Stimulated activated CD8-positive, alpha-beta memory T cell treated with anti-CD3 and anti-CD28 coated beads, Interleukin-12 subunit alpha, Interleukin-12 subunit beta, amount 100 ng/mL, for 24 hours (primary cell): ENCODE measurements at regions not wholly inside any gene's neighbourhood (a gene's known extent, or its start where the extent isn't known, plus 50 kb on each side); places are given as distances from the start of the nearest gene placed in this dataset.
"Not testable (repeated sequence)": the region's sequence is repeated elsewhere in the genome, so short reads cannot be mapped to it uniquely, and the experiment has no call there.

ENCODE experiments used
- DNase-seq: peaks from one replicate; pipeline ENCODE4 v3.0.0-alpha.2; 2020; ENCODE audit errors: extremely low read depth

DNA sequence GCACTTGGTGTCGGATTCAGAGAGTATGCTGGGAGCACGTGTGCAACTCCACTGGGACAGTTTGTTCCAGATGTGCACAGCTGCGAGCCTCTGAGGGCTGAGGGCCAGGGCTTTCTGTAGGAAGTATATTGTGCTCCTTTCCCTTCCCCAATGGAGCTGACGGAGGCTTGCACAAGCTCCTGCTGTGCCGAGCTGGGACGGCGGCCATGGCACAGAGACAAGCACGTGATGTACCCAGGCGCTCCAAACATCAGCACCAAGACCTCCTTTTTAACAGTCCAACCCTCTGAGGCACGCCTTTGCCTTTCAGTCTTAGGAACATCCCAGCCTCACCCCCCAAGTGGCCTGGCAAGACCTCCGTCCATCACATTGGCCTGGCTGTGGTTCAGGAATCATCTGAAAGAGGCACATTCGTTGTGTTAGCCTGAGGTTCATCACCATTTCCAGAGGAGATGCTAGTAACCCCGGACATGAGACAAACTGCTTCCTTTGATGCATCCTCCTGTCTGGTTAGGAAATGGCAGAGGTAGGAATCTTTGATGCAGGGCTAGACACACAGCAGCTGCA, 339.2 kb upstream of the KAZN start:
- DNase-seq: no peak

GRCh38 chr1:14260480-14260879, 338.0 kb upstream of the KAZN start:
- no peak for DNase-seq

- no peak for DNase-seq
Measured at GRCh38 chr1:14261395-14261794, 337.1 kb upstream of the KAZN start.

DNA sequence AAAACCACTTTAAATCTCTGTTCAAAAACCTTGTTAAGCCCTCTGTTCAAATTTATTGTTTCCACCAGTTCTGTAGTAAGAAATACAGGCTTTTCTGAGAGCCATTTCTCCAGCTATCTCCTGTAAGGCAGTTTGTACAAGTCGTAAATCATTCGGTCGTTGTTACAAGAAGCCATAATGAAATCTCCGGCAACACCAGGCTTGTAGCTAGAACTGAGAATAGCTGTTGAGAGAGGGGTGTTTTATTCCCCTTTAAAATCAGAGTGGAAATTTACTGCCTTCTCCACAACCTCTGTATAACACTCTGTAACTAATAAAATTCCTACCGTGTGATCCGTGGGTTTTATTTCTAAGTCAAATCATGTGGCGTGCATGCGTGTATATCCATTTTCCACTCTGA, 335.8 kb upstream of the KAZN start:
- no peak for DNase-seq

DNA sequence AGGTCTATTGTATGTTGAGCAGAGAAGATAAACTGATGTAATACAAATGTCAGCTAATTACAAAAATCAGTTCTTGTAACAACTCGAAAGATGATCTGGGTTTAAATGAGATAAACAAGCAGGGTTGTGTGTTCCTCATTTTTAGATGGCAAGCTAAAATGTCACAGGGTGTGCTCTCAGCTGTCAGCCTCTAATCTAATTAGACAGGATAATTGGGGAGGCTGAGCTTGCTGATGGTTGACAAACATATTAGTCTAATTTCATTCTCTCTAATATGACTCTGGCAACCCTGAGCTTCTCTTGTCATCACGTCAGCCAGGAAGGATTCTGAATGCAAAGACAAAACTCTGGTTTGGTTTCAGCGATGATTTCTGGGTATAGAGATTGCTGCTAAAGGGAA, 335.3 kb upstream of the KAZN start:
- DNase-seq: no peak

DNA sequence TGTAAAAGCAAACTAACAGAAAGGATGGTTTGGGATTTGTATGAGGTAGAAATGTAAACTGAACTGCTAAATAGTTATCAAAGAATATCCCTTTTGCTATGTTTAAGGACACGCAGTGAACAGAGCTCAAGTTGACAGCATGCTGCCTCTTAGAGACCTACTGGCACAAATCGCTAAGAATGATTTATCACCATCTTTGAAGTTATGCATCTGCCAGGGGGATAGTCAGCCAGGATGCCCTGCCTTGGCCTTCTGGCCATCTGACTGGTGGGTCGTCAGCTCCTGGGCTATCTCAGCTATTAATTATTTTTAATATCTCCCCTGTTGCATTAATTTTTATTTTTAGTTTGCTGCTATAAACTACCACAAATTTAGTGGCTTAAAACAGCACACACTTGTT, 334.8 kb upstream of the KAZN start:
- no peak for DNase-seq

- DNase-seq: no peak
Measured at GRCh38 chr1:14265495-14265894, 333.0 kb upstream of the KAZN start.

GRCh38 chr1:14267991-14268390, 330.5 kb upstream of the KAZN start:
- DNase-seq: no peak

DNA sequence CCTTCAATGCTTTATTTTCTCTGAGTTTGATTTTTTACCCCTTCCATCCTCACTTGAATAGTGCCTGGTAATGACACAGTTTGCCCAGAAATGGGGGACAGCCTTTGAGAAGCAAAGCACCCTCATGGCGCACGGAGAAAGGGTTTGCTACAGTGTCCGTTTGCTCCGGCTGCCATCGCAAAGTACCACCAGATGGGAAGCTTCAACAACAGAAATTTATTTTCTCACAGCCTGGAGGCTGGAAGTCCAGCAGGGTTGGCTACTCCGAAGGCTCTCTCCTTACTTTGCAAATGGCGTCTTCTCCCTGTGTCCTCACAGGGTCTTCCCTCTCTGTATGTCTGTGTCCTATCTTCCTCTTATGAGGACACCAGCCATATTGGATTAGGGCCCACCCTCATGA, 327.7 kb upstream of the KAZN start:
- DNase-seq: no peak

GRCh38 chr1:14273811-14274210, 324.7 kb upstream of the KAZN start:
- no peak for DNase-seq

DNA sequence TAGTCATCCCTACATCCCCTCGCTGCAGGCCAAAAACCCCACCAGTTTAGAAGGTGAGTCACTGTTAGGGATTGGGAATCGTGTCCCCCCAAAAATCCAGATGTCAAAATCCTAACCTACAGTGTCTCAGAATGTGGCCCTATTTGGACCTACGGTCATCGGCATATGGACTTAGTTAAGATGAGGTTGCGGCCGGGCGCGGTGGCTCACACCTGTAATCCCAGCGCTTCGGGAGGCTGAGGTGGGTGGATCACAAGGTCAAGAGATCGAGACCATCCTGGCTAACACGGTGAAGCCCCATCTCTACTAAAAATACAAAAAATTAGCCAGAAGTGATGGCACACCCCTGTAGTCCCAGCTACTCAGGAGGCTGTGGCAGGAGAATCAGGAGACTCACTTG, 318.6 kb upstream of the KAZN start:
- DNase-seq: not testable (repeated sequence)

GRCh38 chr1:14280909-14281308, 317.6 kb upstream of the KAZN start:
- no peak for DNase-seq

- DNase-seq: no peak
Measured at GRCh38 chr1:14281412-14281811, 317.1 kb upstream of the KAZN start.

DNA sequence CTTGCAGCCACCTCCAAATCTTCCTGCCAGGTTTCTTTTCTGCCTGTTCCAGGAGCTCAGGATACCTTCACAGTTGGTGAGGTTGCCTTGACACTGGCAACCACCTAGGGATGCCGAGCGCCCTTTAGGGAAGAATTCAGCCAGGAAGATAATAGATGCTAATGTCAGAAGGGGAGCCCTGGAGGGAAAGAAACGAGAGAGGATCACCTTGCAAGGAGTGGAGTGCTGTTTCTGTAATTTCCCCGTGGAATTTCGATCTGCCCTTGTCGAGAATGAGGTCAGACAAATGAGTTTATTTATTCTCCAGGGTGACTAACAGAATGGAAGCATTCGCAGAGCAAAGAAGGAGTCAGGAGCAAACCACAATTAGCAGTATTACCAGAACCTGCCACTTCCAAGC, 315.8 kb upstream of the KAZN start:
- no peak for DNase-seq

GRCh38 chr1:14285238-14285637, 313.2 kb upstream of the KAZN start:
- DNase-seq: no peak

GRCh38 chr1:14291182-14291581, 307.3 kb upstream of the KAZN start:
- DNase-seq: not testable (repeated sequence)

DNA sequence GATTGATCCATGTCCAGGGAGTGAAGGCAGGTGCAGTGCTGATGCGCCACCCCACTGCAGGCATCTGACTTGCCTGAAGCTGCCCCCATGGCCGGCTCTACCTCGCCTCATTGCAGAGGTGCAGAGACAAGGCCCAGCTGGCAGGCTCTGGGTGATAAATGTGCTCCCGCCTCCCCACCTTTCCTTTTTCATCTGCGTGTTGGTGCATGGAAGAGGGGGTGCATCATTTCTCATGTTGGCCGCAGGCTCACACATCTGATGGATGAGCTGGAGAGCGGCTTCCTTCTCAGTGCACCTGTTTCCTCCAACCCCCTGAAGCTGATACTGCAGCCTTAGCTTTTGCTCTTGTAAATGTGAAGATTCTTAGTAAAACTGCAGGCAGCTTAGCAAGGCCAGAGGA, 306.0 kb upstream of the KAZN start:
- no peak for DNase-seq

GRCh38 chr1:14294006-14294405, 304.5 kb upstream of the KAZN start:
- DNase-seq: no peak

- DNase-seq: no peak
Measured at GRCh38 chr1:14294860-14295536, 303.5 kb upstream of the KAZN start.

GRCh38 chr1:14296795-14297194, 301.7 kb upstream of the KAZN start:
- no peak for DNase-seq

DNA sequence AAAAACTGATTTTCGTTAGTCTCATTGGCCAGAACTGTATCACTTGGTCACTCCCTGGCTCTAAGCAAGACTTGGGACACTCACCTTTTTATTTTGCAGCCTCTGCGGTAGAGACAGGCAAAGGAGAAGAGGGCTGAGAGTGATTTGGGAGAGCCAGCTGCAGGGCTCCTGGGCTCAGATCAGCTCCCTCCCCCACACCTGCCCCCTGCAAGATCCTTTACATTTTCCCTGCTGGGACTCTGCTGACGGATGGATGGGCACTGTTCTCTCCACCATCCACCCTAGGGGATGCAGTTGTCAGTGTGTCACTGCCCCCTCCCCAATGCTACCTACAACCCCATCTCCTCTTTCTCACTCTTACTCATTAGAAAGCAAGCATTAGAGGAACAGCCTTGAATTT, 301.1 kb upstream of the KAZN start:
- no peak for DNase-seq

GRCh38 chr1:14298806-14299205, 299.7 kb upstream of the KAZN start:
- DNase-seq: no peak

- DNase-seq: no peak
Measured at GRCh38 chr1:14300991-14301703, 297.3 kb upstream of the KAZN start.

DNA sequence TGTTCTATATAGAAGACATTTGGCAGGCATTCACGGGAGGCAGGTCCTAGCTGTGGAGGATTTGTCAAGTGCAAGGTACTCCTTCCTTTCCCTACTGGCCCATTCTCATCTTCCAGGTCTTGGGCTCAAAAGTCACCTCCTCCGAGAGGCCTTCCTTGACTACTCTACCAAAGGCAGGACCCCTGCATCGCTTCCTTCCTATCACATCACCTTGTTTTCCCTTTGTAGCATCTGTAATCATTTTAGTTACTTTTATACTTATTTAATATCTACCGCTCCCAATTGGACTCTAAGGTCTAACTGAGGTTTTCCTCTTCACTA, 296.8 kb upstream of the KAZN start:
- DNase-seq: no peak
